IMR-90 (cell line): ENCODE measurements at regions not wholly inside any gene's neighbourhood (a gene's known extent, or its start where the extent isn't known, plus 50 kb on each side); places are given as distances from the start of the nearest gene placed in this dataset.

Source experiments
- ATAC-seq: fragments of 200-7000 bp; cut with Tn5 transposase; 2 replicates; pipeline ENCODE4 v1.9.1; 2020; ENCODE audit warnings: low read depth, mild to moderate bottlenecking, moderate library complexity
- BruUV-seq: library from RNA; stranded (reverse); fragments of 400-500 nt; replicated peaks from 2 replicates; lab custom pipeline; 2021; lab: Mats Ljungman, UMichigan
- CTCF ChIA-PET: fragments of 300-600 bp; formaldehyde crosslinking; extraction: SDS; loops from one replicate; lab custom pipeline; 2021; ENCODE audit warnings: antibody characterized with exemption; lab: Yijun Ruan, JAX
- POLR2A ChIA-PET: fragments of 300-600 bp; sonication (Branson Sonifier 250); formaldehyde crosslinking; loops from one replicate; lab custom pipeline; 2022; ENCODE audit warnings: antibody characterized with exemption; ENCODE audit not compliant: unreplicated experiment; lab: Charles Lee
- DNase-seq: peaks from one replicate; pipeline ENCODE4 v3.0.0; 2013
- H2AFZ ChIP-seq: replicated peaks from 2 replicates; pipeline ENCODE3; 2013; ENCODE audit warnings: low read length, mild to moderate bottlenecking; ENCODE audit not compliant: poor library complexity
- H2AK5ac ChIP-seq: 2 replicates; pipeline ENCODE4 v1.6.1; 2013; ENCODE audit warnings: low read depth, low read length, inconsistent platforms
- H2AK9ac ChIP-seq: replicated peaks from 2 replicates; pipeline ENCODE3; 2013; ENCODE audit warnings: mild to moderate bottlenecking, low read depth, low read length, moderate library complexity; ENCODE audit not compliant: poor library complexity
- H2BK120ac ChIP-seq: 2 replicates; pipeline ENCODE4 v1.6.1; 2013; ENCODE audit warnings: low read depth, low read length, inconsistent platforms
- H2BK15ac ChIP-seq: 3 replicates; pipeline ENCODE4 v1.6.1; 2013; ENCODE audit warnings: low read depth, low read length, inconsistent platforms
- H2BK20ac ChIP-seq: 2 replicates; pipeline ENCODE4 v1.6.1; 2013; ENCODE audit warnings: low read depth, mild to moderate bottlenecking, inconsistent platforms, low read length, moderate library complexity
- H2BK5ac ChIP-seq: 2 replicates; pipeline ENCODE4 v1.6.1; 2013; ENCODE audit warnings: mild to moderate bottlenecking, low read depth, low read length, inconsistent platforms; ENCODE audit not compliant: poor library complexity, severe bottlenecking
- H3K14ac ChIP-seq: replicated peaks from 2 replicates; pipeline ENCODE4 v1.6.1; 2013; ENCODE audit warnings: low read depth, low read length, inconsistent platforms
- H3K18ac ChIP-seq: 2 replicates; pipeline ENCODE4 v1.6.1; 2013; ENCODE audit warnings: low read depth, low read length, control low read depth
- H3K23ac ChIP-seq: 2 replicates; pipeline ENCODE4 v1.6.1; 2013; ENCODE audit warnings: low read depth, low read length, inconsistent platforms
- H3K27ac ChIP-seq: 2 replicates; pipeline ENCODE4 v1.5.1; 2013; ENCODE audit warnings: mild to moderate bottlenecking, control low read depth, low read length; ENCODE audit not compliant: insufficient read depth
- H3K27me3 ChIP-seq: 2 replicates; pipeline ENCODE4 v1.6.1; 2013; ENCODE audit warnings: low read length; ENCODE audit not compliant: control insufficient read depth, insufficient read depth
- H3K36me3 ChIP-seq: 2 replicates; pipeline ENCODE4 v1.6.1; 2013; ENCODE audit warnings: low read length, mixed read lengths; ENCODE audit not compliant: control insufficient read depth, insufficient read depth
- H3K4ac ChIP-seq: 2 replicates; pipeline ENCODE4 v1.6.1; 2013; ENCODE audit warnings: low read depth, low read length, inconsistent platforms
- H3K4me1 ChIP-seq: 2 replicates; pipeline ENCODE4 v1.6.1; 2013; ENCODE audit warnings: low read length, mixed read lengths; ENCODE audit not compliant: control insufficient read depth, insufficient read depth
- H3K4me2 ChIP-seq: 2 replicates; pipeline ENCODE4 v1.6.1; 2013; ENCODE audit warnings: low read depth, mild to moderate bottlenecking, control low read depth, low read length, moderate library complexity
- H3K4me3 ChIP-seq: 2 replicates; pipeline ENCODE4 v1.5.1; 2013; ENCODE audit warnings: low read depth, mild to moderate bottlenecking, control low read depth, low read length, moderate library complexity; ENCODE audit not compliant: insufficient read depth
- H3K56ac ChIP-seq: 2 replicates; pipeline ENCODE4 v1.6.1; 2013; ENCODE audit warnings: low read length, inconsistent platforms; ENCODE audit not compliant: insufficient read depth; ENCODE audit errors: extremely low read depth
- H3K79me1 ChIP-seq, 2 experiments: 2 replicates each; pipeline ENCODE4 v1.6.1; 2013; ENCODE audit warnings: low read length in 2 of 2, inconsistent platforms in 1 of 2, low read depth in 1 of 2
- H3K9ac ChIP-seq: 2 replicates; pipeline ENCODE4 v1.6.1; 2013; ENCODE audit warnings: low read depth, low read length, control low read depth
- H3K9me1 ChIP-seq: 2 replicates; pipeline ENCODE4 v1.6.1; 2013; ENCODE audit warnings: low read length, inconsistent platforms; ENCODE audit not compliant: insufficient read depth
- H3K9me3 ChIP-seq: 2 replicates; pipeline ENCODE4 v1.6.1; 2013; ENCODE audit warnings: low read length; ENCODE audit not compliant: control insufficient read depth, insufficient read depth
- H4K20me1 ChIP-seq: 2 replicates; pipeline ENCODE4 v1.6.1; 2013; ENCODE audit warnings: low read length, inconsistent platforms; ENCODE audit not compliant: insufficient read depth
- H4K5ac ChIP-seq: 2 replicates; pipeline ENCODE4 v1.6.1; 2013; ENCODE audit warnings: mild to moderate bottlenecking, low read depth, low read length, control low read depth
- H4K8ac ChIP-seq, 2 experiments: 2 replicates each; pipeline ENCODE4 v1.6.1; 2013; ENCODE audit warnings: low read depth in 2 of 2, low read length in 2 of 2, control low read depth in 1 of 2, inconsistent platforms in 1 of 2
- H4K91ac ChIP-seq: 2 replicates; pipeline ENCODE4 v1.6.1; 2013; ENCODE audit warnings: low read depth, low read length, inconsistent platforms; ENCODE audit not compliant: insufficient read depth
- CHD1 ChIP-seq: IDR thresholded peaks from 2 replicates; pipeline ENCODE4 v1.6.1; 2012; ENCODE audit warnings: low read depth, low read length, improper control_type of control experiment
- MAFK ChIP-seq: IDR thresholded peaks from 2 replicates; pipeline ENCODE4 v1.6.1; 2012; ENCODE audit warnings: low read depth, low read length, improper control_type of control experiment
- MAZ ChIP-seq: IDR thresholded peaks from 2 replicates; pipeline ENCODE4 v1.6.1; 2012; ENCODE audit warnings: low read depth, mild to moderate bottlenecking, low read length, improper control_type of control experiment, moderate library complexity, borderline replicate concordance
- POLR2A ChIP-seq: IDR thresholded peaks from 2 replicates; pipeline ENCODE4 v1.6.1; 2012; ENCODE audit warnings: mild to moderate bottlenecking, low read depth, low read length
- WGBS, 2 experiments: methylation state at CpG; one replicate each; pipeline versions ENCODE4 v1.1.5 to v1.1.7; 2013; ENCODE audit warnings: missing lambda C conversion rate in 2 of 2; ENCODE audit not compliant: insufficient read length in 1 of 2; ENCODE audit errors: extremely low coverage in 2 of 2; 5-methylcytosine and 5-hydroxymethylcytosine counted together
- dilution Hi-C: fragments of 300-500 bp; cut with HindIII; formaldehyde crosslinking; loops from one replicate; pipeline ENCODE4 v1.14.3; 2018; ENCODE audit warnings: low sequenced_read_pairs; ENCODE audit not compliant: unreplicated experiment
- in situ Hi-C: fragments of 300-500 bp; cut with MboI; formaldehyde crosslinking; loops from 3 replicates; pipeline ENCODE4 v1.14.3; 2019; ENCODE audit warnings: low sequenced_read_pairs, inconsistent platforms, mixed read lengths
- intact Hi-C: fragments of 100-400 bp; cut with micrococcal nuclease; formaldehyde crosslinking; loops from 2 replicates; pipeline ENCODE4 v1.10.0; 2022
- TF ChIP-seq, protein P1 (sequence below): fragments of 150-350 bp; IDR thresholded peaks from 2 replicates; pipeline ENCODE4 v1.6.1; 2016; ENCODE audit warnings: low read depth, mild to moderate bottlenecking, low read length, moderate library complexity, borderline replicate concordance
- TF ChIP-seq, protein P2 (sequence below): fragments of 150-350 bp; IDR thresholded peaks from 2 replicates; pipeline ENCODE4 v1.6.1; 2017; ENCODE audit warnings: mild to moderate bottlenecking, antibody characterized with exemption, low read length, low read depth

DNA sequence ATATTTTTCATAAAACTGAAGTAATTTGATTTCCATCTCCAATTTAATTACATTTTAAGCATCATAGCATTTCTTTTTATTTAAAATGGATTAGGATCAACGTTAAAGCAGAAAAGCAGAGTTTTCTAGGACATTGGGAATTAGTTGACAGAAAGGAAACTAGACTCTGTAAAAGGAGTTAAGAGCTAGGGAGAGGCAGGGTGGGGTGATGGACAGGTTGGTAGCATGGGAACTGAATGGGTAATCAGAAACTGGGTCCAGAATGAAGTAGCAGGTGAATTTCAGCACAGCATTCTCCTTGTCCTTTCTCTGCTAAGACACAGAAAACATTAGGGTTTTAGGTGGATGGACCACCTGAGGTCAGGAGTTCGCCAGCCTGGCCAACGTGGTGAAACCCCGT is 97.6 kb downstream of the ANAPC4 start:
- DNase-seq: no peak
- no TSS peak for BruUV-seq
- POLR2A ChIA-PET: no interaction called here

More for the DNA sequence above, 97.6 kb downstream of the ANAPC4 start:
- H3K14ac ChIP-seq: no peak overlapping the region
- no peak overlapping the region for H3K4ac ChIP-seq
- no peak overlapping the region for H2AK5ac ChIP-seq
- H4K8ac ChIP-seq: no peak overlapping the region
- no peak overlapping the region for H3K18ac ChIP-seq
- no peak for ATAC-seq
- no peak overlapping the region for H2BK15ac ChIP-seq
- no peaks in the 10 kb centered on the region for H3K9me1 ChIP-seq
- no peak overlapping the region for H3K27ac ChIP-seq
- no peaks in the 10 kb centered on the region for H3K9me3 ChIP-seq
- no CpG with 5 or more reads among the region's 4 CpGs for WGBS, 2 experiments
- TF ChIP-seq CHD1: no peak
- no peak for TF ChIP-seq MAFK
- TF ChIP-seq, protein P1, sequence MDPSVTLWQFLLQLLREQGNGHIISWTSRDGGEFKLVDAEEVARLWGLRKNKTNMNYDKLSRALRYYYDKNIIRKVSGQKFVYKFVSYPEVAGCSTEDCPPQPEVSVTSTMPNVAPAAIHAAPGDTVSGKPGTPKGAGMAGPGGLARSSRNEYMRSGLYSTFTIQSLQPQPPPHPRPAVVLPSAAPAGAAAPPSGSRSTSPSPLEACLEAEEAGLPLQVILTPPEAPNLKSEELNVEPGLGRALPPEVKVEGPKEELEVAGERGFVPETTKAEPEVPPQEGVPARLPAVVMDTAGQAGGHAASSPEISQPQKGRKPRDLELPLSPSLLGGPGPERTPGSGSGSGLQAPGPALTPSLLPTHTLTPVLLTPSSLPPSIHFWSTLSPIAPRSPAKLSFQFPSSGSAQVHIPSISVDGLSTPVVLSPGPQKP: no peak
- TF ChIP-seq POLR2A: no peak
- TF ChIP-seq, protein P2, sequence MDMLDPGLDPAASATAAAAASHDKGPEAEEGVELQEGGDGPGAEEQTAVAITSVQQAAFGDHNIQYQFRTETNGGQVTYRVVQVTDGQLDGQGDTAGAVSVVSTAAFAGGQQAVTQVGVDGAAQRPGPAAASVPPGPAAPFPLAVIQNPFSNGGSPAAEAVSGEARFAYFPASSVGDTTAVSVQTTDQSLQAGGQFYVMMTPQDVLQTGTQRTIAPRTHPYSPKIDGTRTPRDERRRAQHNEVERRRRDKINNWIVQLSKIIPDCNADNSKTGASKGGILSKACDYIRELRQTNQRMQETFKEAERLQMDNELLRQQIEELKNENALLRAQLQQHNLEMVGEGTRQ: no peak
- TF ChIP-seq MAZ: no peak
- intact Hi-C loops: no loop called here
- dilution Hi-C loops: no loop called here
- H3K9ac ChIP-seq: no peak overlapping the region
- in situ Hi-C loops: no loop called here
- H3K36me3 ChIP-seq: no peaks in the 10 kb centered on the region
- no peak overlapping the region for H3K23ac ChIP-seq
- no peaks in the 10 kb centered on the region for H3K79me1 ChIP-seq
- H4K20me1 ChIP-seq: no peaks in the 10 kb centered on the region
- no peak overlapping the region for H2AK9ac ChIP-seq
- H2BK20ac ChIP-seq: no peak overlapping the region
- no peak overlapping the region for H2AFZ ChIP-seq
- no peaks in the 10 kb centered on the region for H3K4me1 ChIP-seq
- no peak overlapping the region for H3K4me3 ChIP-seq
- H3K56ac ChIP-seq: no peak overlapping the region
- H2BK120ac ChIP-seq: no peak overlapping the region
- no peak overlapping the region for H4K91ac ChIP-seq
- H2BK5ac ChIP-seq: no peak overlapping the region
- no peak overlapping the region for H4K5ac ChIP-seq
- no peaks in the 10 kb centered on the region for H3K27me3 ChIP-seq
- CTCF ChIA-PET: no interaction called here
- no peak overlapping the region for H3K4me2 ChIP-seq
